ENCODE measurements at regions not wholly inside any gene's neighbourhood (a gene's known extent, or its start where the extent isn't known, plus 50 kb on each side); places are given as distances from the start of the nearest gene placed in this dataset.

GRCh38 chr4:117814277-117815246 lies 219.7 kb upstream of the NDST3 start:
- WGBS: 76% methylated on average over 5 of the region's 5 CpGs

GRCh38 chr4:117817301-117817700 lies 217.0 kb upstream of the NDST3 start:
- Histone ChIP-seq H3K4me3 (ENCODE audit: low read length) (no peak overlapping the region), H3K27me3 (ENCODE audit: control insufficient read depth, insufficient read depth) (no peaks in the 10 kb centered on the region), H3K9me3 (ENCODE audit: control insufficient read depth, low read length) (no peaks in the 10 kb centered on the region), H3K27ac (ENCODE audit: low read length) (no peak overlapping the region), H3K4me1 (ENCODE audit: control insufficient read depth, insufficient read depth, low read length) (no peaks in the 10 kb centered on the region)
- DNase-seq (no peak), ATAC-seq (no peak)
- intact Hi-C loops (cut with DNase I): no loop called here

More at GRCh38 chr4:117814277-117815246, 219.7 kb upstream of the NDST3 start:
- Histone ChIP-seq H3K9me3 (ENCODE audit: control insufficient read depth, low read length) (no peaks in the 10 kb centered on the region), H3K4me3 (ENCODE audit: low read length) (no peak overlapping the region), H3K4me1 (ENCODE audit: control insufficient read depth, insufficient read depth, low read length) (no peaks in the 10 kb centered on the region), H3K27ac (ENCODE audit: low read length) (no peak overlapping the region), H3K27me3 (ENCODE audit: control insufficient read depth, insufficient read depth) (no peaks in the 10 kb centered on the region)
- ATAC-seq: no peak
- intact Hi-C loops (cut with DNase I): no loop called here
- DNase-seq: no peak

- Histone ChIP-seq H3K4me3 (ENCODE audit: low read length) (no peak overlapping the region), H3K27ac (ENCODE audit: low read length) (no peak overlapping the region), H3K4me1 (ENCODE audit: control insufficient read depth, insufficient read depth, low read length) (no peaks in the 10 kb centered on the region), H3K27me3 (ENCODE audit: control insufficient read depth, insufficient read depth) (no peaks in the 10 kb centered on the region), H3K9me3 (ENCODE audit: control insufficient read depth, low read length) (no peaks in the 10 kb centered on the region)
- intact Hi-C loops (cut with DNase I): no loop called here
- WGBS: 82% methylated on average over 3 of the region's 3 CpGs
- ATAC-seq (no peak), DNase-seq (no peak)
These were observed 212.5 kb upstream of the NDST3 start for GRCh38 chr4:117821834-117822233.

- H3K9me3 ChIP-seq (ENCODE audit: control insufficient read depth, low read length): no peaks in the 10 kb centered on the region
- no peak overlapping the region for H3K4me3 ChIP-seq (ENCODE audit: low read length)
- no peaks in the 10 kb centered on the region for H3K27me3 ChIP-seq (ENCODE audit: control insufficient read depth, insufficient read depth)
- no peak overlapping the region for H3K27ac ChIP-seq (ENCODE audit: low read length)
- WGBS: 65% methylated on average over 3 of the region's 3 CpGs
- no peaks in the 10 kb centered on the region for H3K4me1 ChIP-seq (ENCODE audit: control insufficient read depth, insufficient read depth, low read length)
- intact Hi-C loops (cut with DNase I): no loop called here
- ATAC-seq (no peak), DNase-seq (no peak)
These were observed 210.9 kb upstream of the NDST3 start for GRCh38 chr4:117823388-117823787.

GRCh38 chr4:117825600-117825999 lies 208.7 kb upstream of the NDST3 start:
- intact Hi-C loops (cut with DNase I): no loop called here
- ATAC-seq (no peak), DNase-seq (no peak)
- WGBS: 67% methylated on average over 1 of the region's 1 CpG
- Histone ChIP-seq H3K9me3 (ENCODE audit: control insufficient read depth, low read length) (no peaks in the 10 kb centered on the region), H3K27me3 (ENCODE audit: control insufficient read depth, insufficient read depth) (no peaks in the 10 kb centered on the region), H3K4me3 (ENCODE audit: low read length) (no peak overlapping the region), H3K27ac (ENCODE audit: low read length) (no peak overlapping the region), H3K4me1 (ENCODE audit: control insufficient read depth, insufficient read depth, low read length) (no peaks in the 10 kb centered on the region)

- no peaks in the 10 kb centered on the region for H3K27me3 ChIP-seq (ENCODE audit: control insufficient read depth, insufficient read depth)
- no peak for DNase-seq
- H3K4me3 ChIP-seq (ENCODE audit: low read length): no peak overlapping the region
- no peak overlapping the region for H3K27ac ChIP-seq (ENCODE audit: low read length)
- ATAC-seq: no peak
- no peaks in the 10 kb centered on the region for H3K9me3 ChIP-seq (ENCODE audit: control insufficient read depth, low read length)
- 84% methylated on average over 10 of the region's 10 CpGs for WGBS
- intact Hi-C loops (cut with DNase I): no loop called here
- H3K4me1 ChIP-seq (ENCODE audit: control insufficient read depth, insufficient read depth, low read length): no peaks in the 10 kb centered on the region
These were observed 203.1 kb upstream of the NDST3 start for GRCh38 chr4:117831060-117831683.

GRCh38 chr4:117835566-117835965 lies 198.7 kb upstream of the NDST3 start:
- no peak overlapping the region for H3K4me3 ChIP-seq (ENCODE audit: low read length)
- no peak overlapping the region for H3K27ac ChIP-seq (ENCODE audit: low read length)
- intact Hi-C loops (cut with DNase I): no loop called here
- no peaks in the 10 kb centered on the region for H3K27me3 ChIP-seq (ENCODE audit: control insufficient read depth, insufficient read depth)
- no peak for DNase-seq
- WGBS: 94% methylated on average over 10 of the region's 10 CpGs
- no peaks in the 10 kb centered on the region for H3K9me3 ChIP-seq (ENCODE audit: control insufficient read depth, low read length)
- no peaks in the 10 kb centered on the region for H3K4me1 ChIP-seq (ENCODE audit: control insufficient read depth, insufficient read depth, low read length)
- no peak for ATAC-seq

GRCh38 chr4:117844594-117844993 lies 189.7 kb upstream of the NDST3 start:
- 77% methylated on average over 1 of the region's 1 CpG for WGBS
- Histone ChIP-seq H3K9me3 (ENCODE audit: control insufficient read depth, low read length) (no peaks in the 10 kb centered on the region), H3K4me3 (ENCODE audit: low read length) (no peak overlapping the region), H3K27me3 (ENCODE audit: control insufficient read depth, insufficient read depth) (no peaks in the 10 kb centered on the region), H3K27ac (ENCODE audit: low read length) (no peak overlapping the region), H3K4me1 (ENCODE audit: control insufficient read depth, insufficient read depth, low read length) (no peaks in the 10 kb centered on the region)
- ATAC-seq (no peak), DNase-seq (no peak)
- intact Hi-C loops (cut with DNase I): no loop called here

GRCh38 chr4:117845270-117845669 lies 189.0 kb upstream of the NDST3 start:
- Histone ChIP-seq H3K9me3 (ENCODE audit: control insufficient read depth, low read length) (no peaks in the 10 kb centered on the region), H3K27me3 (ENCODE audit: control insufficient read depth, insufficient read depth) (no peaks in the 10 kb centered on the region), H3K27ac (ENCODE audit: low read length) (no peak overlapping the region), H3K4me1 (ENCODE audit: control insufficient read depth, insufficient read depth, low read length) (no peaks in the 10 kb centered on the region), H3K4me3 (ENCODE audit: low read length) (no peak overlapping the region)
- intact Hi-C loops (cut with DNase I): no loop called here
- DNase-seq (no peak), ATAC-seq (no peak)
- 84% methylated on average over 1 of the region's 1 CpG for WGBS

- ATAC-seq: no peak
- no peaks in the 10 kb centered on the region for H3K4me1 ChIP-seq (ENCODE audit: control insufficient read depth, insufficient read depth, low read length)
- 60% methylated on average over 4 of the region's 4 CpGs for WGBS
- no peak overlapping the region for H3K4me3 ChIP-seq (ENCODE audit: low read length)
- H3K27ac ChIP-seq (ENCODE audit: low read length): no peak overlapping the region
- DNase-seq: no peak
- no peaks in the 10 kb centered on the region for H3K9me3 ChIP-seq (ENCODE audit: control insufficient read depth, low read length)
- intact Hi-C loops (cut with DNase I): no loop called here
- no peaks in the 10 kb centered on the region for H3K27me3 ChIP-seq (ENCODE audit: control insufficient read depth, insufficient read depth)
These were observed 186.4 kb upstream of the NDST3 start for GRCh38 chr4:117847849-117848248.

GRCh38 chr4:117868201-117868600 lies 166.1 kb upstream of the NDST3 start:
- WGBS: 33% methylated on average over 1 of the region's 1 CpG
- H3K9me3 ChIP-seq (ENCODE audit: control insufficient read depth, low read length): no peaks in the 10 kb centered on the region
- no peak overlapping the region for H3K27ac ChIP-seq (ENCODE audit: low read length)
- ATAC-seq (no peak), DNase-seq (no peak)
- H3K4me3 ChIP-seq (ENCODE audit: low read length): no peak overlapping the region
- no peaks in the 10 kb centered on the region for H3K4me1 ChIP-seq (ENCODE audit: control insufficient read depth, insufficient read depth, low read length)
- H3K27me3 ChIP-seq (ENCODE audit: control insufficient read depth, insufficient read depth): no peaks in the 10 kb centered on the region
- intact Hi-C loops (cut with DNase I): no loop called here

Measured in right cardiac atrium (tissue), 5 donors.